ENCODE measurements at regions not wholly inside any gene's neighbourhood (a gene's known extent, or its start where the extent isn't known, plus 50 kb on each side); places are given as distances from the start of the nearest gene placed in this dataset.

DNA sequence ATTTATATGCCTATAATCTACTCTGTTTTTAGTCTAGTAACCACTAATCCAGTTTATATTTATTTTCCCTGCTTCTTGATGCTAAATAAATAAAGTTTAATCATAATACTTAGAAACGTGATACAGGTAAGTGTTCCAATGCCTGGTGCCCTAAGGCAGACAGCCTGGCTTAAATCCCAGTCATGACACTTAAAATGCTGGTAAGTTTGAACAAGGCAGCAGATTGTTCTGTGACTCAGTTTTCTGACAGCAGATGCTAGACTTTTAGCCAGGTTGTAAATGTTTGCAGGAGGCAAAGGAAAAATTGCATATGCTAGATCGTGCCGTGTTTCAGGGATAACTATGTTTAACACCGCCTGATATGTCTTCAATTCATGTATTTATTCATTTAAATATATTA is 2661.6 kb downstream of the PCDH7 start:
- Histone ChIP-seq H3K9ac (ENCODE audit: low read length) (no peak overlapping the region), H3K36me3 (ENCODE audit: control insufficient read depth, insufficient read depth, low read length, severe bottlenecking) (no peaks in the 10 kb centered on the region), H3K27me3 (replicated peaks; ENCODE audit: control insufficient read depth, insufficient read depth, low read length) (no peaks in the 10 kb centered on the region), H3K9me3 (ENCODE audit: control insufficient read depth, low read length) (peaks cover 16% of the 10 kb centered on the region), H3K4me3 (ENCODE audit: low read length) (no peak overlapping the region), H3K4me1 (ENCODE audit: control insufficient read depth, insufficient read depth, low read length) (no peaks in the 10 kb centered on the region)
- no peak for DNase-seq (ENCODE audit: low read depth)

DNA sequence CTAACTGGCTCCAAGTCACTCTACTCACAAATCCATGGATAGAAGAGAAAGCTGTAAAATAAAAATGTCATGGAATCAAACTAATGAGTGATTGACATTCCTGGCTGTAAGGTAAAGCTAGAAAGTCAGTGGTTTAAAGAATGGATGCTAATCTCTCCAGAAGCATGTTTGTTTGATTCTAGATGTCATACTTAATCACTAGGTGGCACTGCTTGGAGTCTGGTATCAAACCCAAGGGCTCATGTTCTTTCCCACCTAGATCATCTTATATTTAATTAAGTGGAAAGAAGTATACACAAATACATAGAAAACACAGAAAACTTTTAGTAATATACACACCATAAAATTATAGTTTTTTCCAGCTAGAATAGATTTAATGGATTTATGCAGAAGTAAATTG is 2666.6 kb downstream of the PCDH7 start:
- no peaks in the 10 kb centered on the region for H3K27me3 ChIP-seq (replicated peaks; ENCODE audit: control insufficient read depth, insufficient read depth, low read length)
- H3K36me3 ChIP-seq (ENCODE audit: control insufficient read depth, insufficient read depth, low read length, severe bottlenecking), result no peaks in the 10 kb centered on the region
- no peak overlapping the region for H3K9ac ChIP-seq (ENCODE audit: low read length)
- no peaks in the 10 kb centered on the region for H3K4me1 ChIP-seq (ENCODE audit: control insufficient read depth, insufficient read depth, low read length)
- no peak overlapping the region for H3K4me3 ChIP-seq (ENCODE audit: low read length)
- H3K9me3 ChIP-seq (ENCODE audit: control insufficient read depth, low read length), result peaks cover 16% of the 10 kb centered on the region
- no peak for DNase-seq (ENCODE audit: low read depth)

DNA sequence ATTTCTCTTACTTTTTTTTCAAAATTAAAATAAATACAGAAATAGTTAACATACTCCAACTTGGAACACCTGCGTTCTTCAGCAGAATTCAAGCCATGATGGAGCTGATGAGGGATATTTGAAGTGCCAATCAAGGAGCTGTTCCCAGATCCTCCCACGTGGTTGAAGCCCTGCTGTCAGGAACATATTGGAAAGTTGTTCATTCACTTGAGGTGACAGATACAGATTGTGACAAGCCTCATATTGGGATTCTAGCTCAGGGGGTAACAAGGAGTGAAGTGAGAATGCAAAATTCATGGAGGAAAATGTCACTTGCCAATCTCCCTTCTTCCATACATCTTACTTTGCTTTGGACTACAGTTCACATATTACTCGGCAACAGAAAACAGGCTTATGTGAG is 2670.8 kb downstream of the PCDH7 start:
- no peak overlapping the region for H3K9ac ChIP-seq (ENCODE audit: low read length)
- no peak for DNase-seq (ENCODE audit: low read depth)
- no peaks in the 10 kb centered on the region for H3K9me3 ChIP-seq (ENCODE audit: control insufficient read depth, low read length)
- no peaks in the 10 kb centered on the region for H3K4me1 ChIP-seq (ENCODE audit: control insufficient read depth, insufficient read depth, low read length)
- H3K36me3 ChIP-seq (ENCODE audit: control insufficient read depth, insufficient read depth, low read length, severe bottlenecking), result no peaks in the 10 kb centered on the region
- no peak overlapping the region for H3K4me3 ChIP-seq (ENCODE audit: low read length)
- H3K27me3 ChIP-seq (replicated peaks; ENCODE audit: control insufficient read depth, insufficient read depth, low read length), result no peaks in the 10 kb centered on the region

DNA sequence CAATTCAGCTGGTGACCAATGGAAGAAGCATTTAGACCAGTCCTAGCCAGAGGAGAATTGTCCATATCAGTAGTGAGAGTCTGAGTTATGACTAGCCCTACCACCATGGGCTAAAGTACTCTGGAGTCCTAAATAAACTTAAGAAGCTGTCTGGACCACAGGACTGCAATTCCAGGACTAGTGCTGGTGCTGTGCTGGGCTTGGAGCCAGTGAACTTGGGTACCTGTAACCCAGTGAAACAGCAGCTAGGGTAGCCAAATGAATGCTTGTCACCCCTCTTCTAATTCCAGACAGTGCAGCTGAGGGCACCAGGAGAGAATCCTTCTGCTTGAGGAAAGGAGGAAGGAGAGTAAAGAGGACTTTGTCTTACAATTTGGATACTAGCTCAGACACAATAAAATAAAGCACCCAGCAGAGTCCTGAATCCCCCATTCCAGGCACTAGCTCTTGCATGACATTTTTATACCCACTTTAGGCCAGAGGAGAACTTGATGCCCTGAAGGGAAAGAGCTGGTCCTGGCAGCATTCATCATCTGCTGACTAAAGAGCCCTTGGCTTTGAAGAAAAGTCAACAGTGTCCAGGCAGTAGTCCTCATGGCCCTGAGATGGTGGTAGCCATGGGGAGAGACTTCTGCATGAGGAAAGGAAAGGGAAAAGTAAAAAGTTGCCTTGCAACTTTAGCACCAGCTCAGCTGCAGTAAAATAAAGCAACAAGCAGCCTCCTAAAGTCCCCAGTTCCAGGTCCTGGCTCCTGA is 2675.7 kb downstream of the PCDH7 start:
- Histone ChIP-seq H3K4me1 (ENCODE audit: control insufficient read depth, insufficient read depth, low read length) (no peaks in the 10 kb centered on the region), H3K9ac (ENCODE audit: low read length) (no peak overlapping the region), H3K9me3 (ENCODE audit: control insufficient read depth, low read length) (no peaks in the 10 kb centered on the region), H3K36me3 (ENCODE audit: control insufficient read depth, insufficient read depth, low read length, severe bottlenecking) (no peaks in the 10 kb centered on the region), H3K27me3 (replicated peaks; ENCODE audit: control insufficient read depth, insufficient read depth, low read length) (no peaks in the 10 kb centered on the region), H3K4me3 (ENCODE audit: low read length) (no peak overlapping the region)
- no peak for DNase-seq (ENCODE audit: low read depth)

DNA sequence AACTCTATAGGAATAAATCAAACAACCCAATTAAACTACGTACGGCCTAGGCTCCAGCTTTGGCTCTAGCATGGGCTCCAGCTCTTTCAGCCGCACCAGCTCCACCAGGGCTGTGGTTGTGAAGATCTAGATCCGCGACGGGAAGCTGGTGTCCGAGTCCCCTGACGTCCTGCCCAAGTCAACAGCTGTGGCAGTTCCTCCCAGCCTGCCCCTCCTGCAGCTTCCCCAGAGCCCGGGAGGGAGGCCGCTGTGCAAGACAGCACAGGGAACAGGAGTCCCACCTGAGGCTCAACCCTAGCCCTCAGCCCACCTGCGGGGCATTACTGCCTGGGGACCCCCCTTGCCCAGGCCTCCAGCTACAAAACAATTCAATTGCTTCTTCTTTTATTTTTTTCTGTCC is 2680.3 kb downstream of the PCDH7 start:
- no peak overlapping the region for H3K9ac ChIP-seq (ENCODE audit: low read length)
- no peaks in the 10 kb centered on the region for H3K27me3 ChIP-seq (replicated peaks; ENCODE audit: control insufficient read depth, insufficient read depth, low read length)
- H3K4me1 ChIP-seq (ENCODE audit: control insufficient read depth, insufficient read depth, low read length), result no peaks in the 10 kb centered on the region
- H3K4me3 ChIP-seq (ENCODE audit: low read length), result no peak overlapping the region
- H3K9me3 ChIP-seq (ENCODE audit: control insufficient read depth, low read length), result no peaks in the 10 kb centered on the region
- H3K36me3 ChIP-seq (ENCODE audit: control insufficient read depth, insufficient read depth, low read length, severe bottlenecking), result no peaks in the 10 kb centered on the region
- no peak for DNase-seq (ENCODE audit: low read depth)

DNA sequence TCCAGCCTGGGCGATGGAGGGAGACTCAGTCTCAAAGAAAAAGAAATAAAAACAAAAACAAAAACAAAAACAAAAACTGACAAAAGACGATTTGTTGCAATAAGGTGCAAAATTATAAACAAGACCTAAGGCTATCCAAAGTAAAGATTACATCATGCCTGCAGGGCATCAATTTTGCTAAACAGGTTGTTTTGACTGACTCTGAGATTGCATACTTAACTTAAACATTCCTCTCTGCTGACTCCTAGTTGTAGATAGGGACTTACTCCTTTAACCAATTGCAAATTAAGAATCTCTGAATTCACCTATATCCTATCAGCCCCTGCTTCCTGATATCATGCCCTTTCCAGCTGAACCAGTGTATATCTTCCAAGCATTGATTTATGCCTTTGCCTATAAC is 2687.3 kb downstream of the PCDH7 start:
- Histone ChIP-seq H3K4me3 (ENCODE audit: low read length) (no peak overlapping the region), H3K4me1 (ENCODE audit: control insufficient read depth, insufficient read depth, low read length) (no peaks in the 10 kb centered on the region), H3K27me3 (replicated peaks; ENCODE audit: control insufficient read depth, insufficient read depth, low read length) (no peaks in the 10 kb centered on the region), H3K36me3 (ENCODE audit: control insufficient read depth, insufficient read depth, low read length, severe bottlenecking) (no peaks in the 10 kb centered on the region), H3K9ac (ENCODE audit: low read length) (no peak overlapping the region), H3K9me3 (ENCODE audit: control insufficient read depth, low read length) (no peaks in the 10 kb centered on the region)
- DNase-seq (ENCODE audit: low read depth), result no peak

DNA sequence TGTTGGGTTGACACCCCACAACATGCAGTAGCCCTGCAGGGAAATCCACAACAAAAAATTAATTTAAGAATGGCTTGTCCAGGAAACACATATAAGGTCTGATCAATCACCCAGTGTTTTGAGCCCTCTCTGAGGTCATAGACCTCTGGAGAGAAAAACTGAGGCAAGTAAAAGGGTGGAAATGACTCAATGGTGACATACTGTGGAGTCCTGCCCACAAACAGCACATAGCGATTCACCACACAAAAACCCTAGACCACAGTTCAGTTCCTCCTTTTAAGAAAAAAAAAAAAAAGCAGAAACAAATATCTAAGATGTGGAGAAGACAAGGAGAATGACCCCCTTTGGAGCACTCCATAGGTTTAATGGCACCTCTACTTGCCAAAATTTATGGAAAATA is 2691.0 kb downstream of the PCDH7 start:
- no peaks in the 10 kb centered on the region for H3K36me3 ChIP-seq (ENCODE audit: control insufficient read depth, insufficient read depth, low read length, severe bottlenecking)
- no peak overlapping the region for H3K9ac ChIP-seq (ENCODE audit: low read length)
- no peak for DNase-seq (ENCODE audit: low read depth)
- no peaks in the 10 kb centered on the region for H3K27me3 ChIP-seq (replicated peaks; ENCODE audit: control insufficient read depth, insufficient read depth, low read length)
- H3K9me3 ChIP-seq (ENCODE audit: control insufficient read depth, low read length), result peaks cover 5% of the 10 kb centered on the region
- no peak overlapping the region for H3K4me3 ChIP-seq (ENCODE audit: low read length)
- H3K4me1 ChIP-seq (ENCODE audit: control insufficient read depth, insufficient read depth, low read length), result no peaks in the 10 kb centered on the region

DNA sequence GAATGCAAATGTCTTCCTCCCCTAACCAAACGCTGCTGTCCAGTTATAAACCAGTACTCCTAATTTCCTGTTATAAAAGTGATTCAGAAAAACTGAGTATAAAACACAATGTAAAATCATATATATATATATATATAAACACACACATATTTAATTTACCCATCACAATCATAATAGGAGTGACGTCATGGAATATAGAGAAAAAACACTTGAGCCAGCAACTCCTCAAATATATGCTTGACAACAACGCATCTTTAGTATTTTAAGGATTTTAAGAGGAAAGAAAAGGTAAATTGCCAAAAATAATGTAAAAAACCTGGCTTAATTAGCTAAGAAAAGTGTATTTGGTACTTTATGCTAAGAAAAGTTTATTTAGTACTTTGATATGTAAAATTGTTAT is 2701.7 kb downstream of the PCDH7 start:
- H3K4me3 ChIP-seq (ENCODE audit: low read length), result no peak overlapping the region
- H3K27me3 ChIP-seq (replicated peaks; ENCODE audit: control insufficient read depth, insufficient read depth, low read length), result no peaks in the 10 kb centered on the region
- no peaks in the 10 kb centered on the region for H3K9me3 ChIP-seq (ENCODE audit: control insufficient read depth, low read length)
- no peaks in the 10 kb centered on the region for H3K36me3 ChIP-seq (ENCODE audit: control insufficient read depth, insufficient read depth, low read length, severe bottlenecking)
- H3K4me1 ChIP-seq (ENCODE audit: control insufficient read depth, insufficient read depth, low read length), result no peaks in the 10 kb centered on the region
- no peak overlapping the region for H3K9ac ChIP-seq (ENCODE audit: low read length)
- no peak for DNase-seq (ENCODE audit: low read depth)

DNA sequence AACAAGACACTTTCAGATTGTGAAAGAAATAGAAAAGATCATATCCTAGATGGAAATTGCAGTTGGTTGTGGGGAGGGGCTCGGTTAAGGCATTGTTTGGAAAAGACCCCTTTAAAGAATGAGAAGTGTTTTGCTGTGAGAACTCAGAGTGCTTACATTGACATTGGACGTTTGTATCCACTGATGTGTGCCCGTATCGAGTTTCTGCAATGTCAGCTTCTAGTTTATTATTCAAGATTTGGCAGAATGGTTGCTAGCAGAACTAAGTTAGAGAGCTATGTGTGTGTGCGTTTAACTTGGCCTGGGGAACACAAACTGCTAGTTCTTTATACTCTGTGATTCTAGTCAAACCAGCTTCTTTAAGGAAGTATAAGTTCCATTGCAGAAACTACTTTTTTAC is 2702.5 kb downstream of the PCDH7 start:
- Histone ChIP-seq H3K9me3 (ENCODE audit: control insufficient read depth, low read length) (no peaks in the 10 kb centered on the region), H3K27me3 (replicated peaks; ENCODE audit: control insufficient read depth, insufficient read depth, low read length) (no peaks in the 10 kb centered on the region), H3K4me3 (ENCODE audit: low read length) (no peak overlapping the region), H3K36me3 (ENCODE audit: control insufficient read depth, insufficient read depth, low read length, severe bottlenecking) (no peaks in the 10 kb centered on the region), H3K4me1 (ENCODE audit: control insufficient read depth, insufficient read depth, low read length) (no peaks in the 10 kb centered on the region), H3K9ac (ENCODE audit: low read length) (no peak overlapping the region)
- no peak for DNase-seq (ENCODE audit: low read depth)

DNA sequence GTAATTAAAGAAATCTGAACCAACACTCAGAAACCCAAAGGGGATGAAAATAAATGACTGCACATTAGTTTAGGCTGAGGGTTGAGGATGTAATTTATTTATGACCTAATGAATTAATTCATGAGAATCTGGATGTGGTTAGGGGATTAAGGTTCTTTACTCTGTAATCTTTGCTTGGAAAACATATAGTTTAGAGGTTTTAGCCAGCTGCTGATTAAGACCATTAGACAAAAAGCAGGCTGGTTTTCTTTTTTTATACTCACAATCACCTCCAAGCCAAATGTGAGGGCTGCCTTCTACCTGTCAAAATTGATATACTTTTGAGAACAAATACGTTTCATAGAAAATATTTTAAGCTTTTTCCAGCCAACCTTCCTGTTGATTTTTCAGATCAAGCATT is 2705.8 kb downstream of the PCDH7 start:
- Histone ChIP-seq H3K9ac (ENCODE audit: low read length) (no peak overlapping the region), H3K36me3 (ENCODE audit: control insufficient read depth, insufficient read depth, low read length, severe bottlenecking) (no peaks in the 10 kb centered on the region), H3K9me3 (ENCODE audit: control insufficient read depth, low read length) (no peaks in the 10 kb centered on the region), H3K4me1 (ENCODE audit: control insufficient read depth, insufficient read depth, low read length) (no peaks in the 10 kb centered on the region), H3K4me3 (ENCODE audit: low read length) (no peak overlapping the region), H3K27me3 (replicated peaks; ENCODE audit: control insufficient read depth, insufficient read depth, low read length) (no peaks in the 10 kb centered on the region)
- no peak for DNase-seq (ENCODE audit: low read depth)

DNA sequence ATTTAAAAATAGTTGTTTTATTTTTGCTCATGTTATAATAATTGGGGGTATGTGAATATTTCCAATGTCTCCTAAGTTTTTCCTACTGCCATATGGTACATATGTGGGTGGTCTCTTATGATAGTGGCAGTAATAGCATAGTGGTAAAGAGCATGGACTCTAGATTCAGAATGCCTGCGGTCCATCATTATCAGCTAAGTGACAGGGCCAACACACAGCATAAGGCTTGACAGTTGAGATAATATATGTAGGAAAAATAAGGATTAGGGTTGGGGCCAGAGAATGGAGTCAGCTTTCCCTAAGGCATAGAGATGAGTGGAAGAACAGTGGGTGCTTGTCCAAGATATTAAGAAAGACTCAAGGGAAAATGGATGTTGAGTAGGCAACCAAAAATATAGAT is 2707.5 kb downstream of the PCDH7 start:
- no peaks in the 10 kb centered on the region for H3K4me1 ChIP-seq (ENCODE audit: control insufficient read depth, insufficient read depth, low read length)
- no peak overlapping the region for H3K4me3 ChIP-seq (ENCODE audit: low read length)
- no peaks in the 10 kb centered on the region for H3K27me3 ChIP-seq (replicated peaks; ENCODE audit: control insufficient read depth, insufficient read depth, low read length)
- no peaks in the 10 kb centered on the region for H3K9me3 ChIP-seq (ENCODE audit: control insufficient read depth, low read length)
- no peaks in the 10 kb centered on the region for H3K36me3 ChIP-seq (ENCODE audit: control insufficient read depth, insufficient read depth, low read length, severe bottlenecking)
- H3K9ac ChIP-seq (ENCODE audit: low read length), result no peak overlapping the region
- no peak for DNase-seq (ENCODE audit: low read depth)

DNA sequence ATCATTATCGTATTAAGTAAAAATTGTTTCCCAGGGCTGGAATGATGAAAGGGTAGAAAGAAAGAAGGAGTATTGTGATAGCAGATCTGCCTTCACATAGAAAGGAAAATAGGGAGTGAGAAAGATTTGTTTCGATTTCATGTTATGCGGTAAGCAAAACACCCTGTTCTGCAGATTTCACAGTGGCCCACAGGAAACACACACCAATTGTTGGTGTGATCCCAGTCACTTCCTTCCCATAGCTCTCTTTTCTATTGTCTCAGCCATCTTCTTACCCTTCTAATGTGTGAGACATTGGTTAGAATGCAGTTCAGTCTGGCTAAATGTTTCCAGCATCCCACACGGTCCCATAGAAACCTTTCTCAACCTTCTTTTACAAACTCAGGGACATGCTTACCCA is 2709.8 kb downstream of the PCDH7 start:
- H3K9ac ChIP-seq (ENCODE audit: low read length), result no peak overlapping the region
- DNase-seq (ENCODE audit: low read depth), result no peak
- H3K27me3 ChIP-seq (replicated peaks; ENCODE audit: control insufficient read depth, insufficient read depth, low read length), result no peaks in the 10 kb centered on the region
- H3K4me3 ChIP-seq (ENCODE audit: low read length), result no peak overlapping the region
- H3K9me3 ChIP-seq (ENCODE audit: control insufficient read depth, low read length), result no peaks in the 10 kb centered on the region
- H3K36me3 ChIP-seq (ENCODE audit: control insufficient read depth, insufficient read depth, low read length, severe bottlenecking), result no peaks in the 10 kb centered on the region
- no peaks in the 10 kb centered on the region for H3K4me1 ChIP-seq (ENCODE audit: control insufficient read depth, insufficient read depth, low read length)

Data from adipocyte (in vitro differentiated cells).